Fibroblast of lung (primary cell): ENCODE measurements at regions not wholly inside any gene's neighbourhood (a gene's known extent, or its start where the extent isn't known, plus 50 kb on each side); places are given as distances from the start of the nearest gene placed in this dataset.

Experiments used
- CTCF ChIP-seq, 2 donors: IDR thresholded peaks in 1 of 2; conservative IDR thresholded peaks in 1 of 2; 1 replicate in 1 of 2; 2 replicates in 1 of 2; pipeline ENCODE4 v1.5.1; 2011 to 2012; ENCODE audit warnings: low read length in 2 of 2, control low read depth in 1 of 2, inconsistent platforms in 1 of 2, low read depth in 1 of 2, mild to moderate bottlenecking in 1 of 2
- EZH2 ChIP-seq: IDR thresholded peaks from 2 replicates; pipeline ENCODE4 v1.5.1; 2012; ENCODE audit warnings: low read length, control low read depth, mild to moderate bottlenecking; ENCODE audit errors: missing control alignments

- no peak for TF ChIP-seq CTCF (conservative IDR thresholded peaks at IDR 0.05 in 1 of 2, IDR thresholded peaks at IDR 0.05 in 1 of 2; ENCODE audit: low read depth in 1 of 2, low read length in 2 of 2)
- TF ChIP-seq EZH2: no peak
These were observed 368.1 kb downstream of the ZEB2 start for GRCh38 chr2:144151851-144152250.
